ENCODE measurements at regions not wholly inside any gene's neighbourhood (a gene's known extent, or its start where the extent isn't known, plus 50 kb on each side); places are given as distances from the start of the nearest gene placed in this dataset.

- DNase-seq, result no peak
Observed at GRCh38 chr12:111173391-111173790, 195.5 kb downstream of the PHETA1 start.

DNA sequence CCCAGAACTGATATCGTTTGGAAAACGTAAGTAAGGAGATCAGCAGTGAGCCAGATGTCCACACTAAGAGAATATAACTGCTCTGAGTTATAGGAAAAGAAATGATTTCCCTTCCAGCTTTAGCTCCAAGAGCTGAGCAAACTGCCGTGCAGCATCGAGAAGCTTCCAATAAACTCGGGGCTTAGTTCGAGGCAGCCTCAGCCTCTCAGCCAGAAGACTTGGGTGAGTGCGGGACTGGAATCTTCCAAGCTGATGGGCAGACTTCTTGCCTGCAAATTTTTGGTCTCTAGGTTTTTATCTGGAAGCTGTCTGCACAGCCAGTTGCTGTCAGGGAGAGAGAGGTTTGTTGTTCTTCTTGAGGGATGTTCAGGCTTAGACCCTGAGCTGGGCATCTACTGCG, 196.1 kb downstream of the PHETA1 start:
- no peak for DNase-seq

DNA sequence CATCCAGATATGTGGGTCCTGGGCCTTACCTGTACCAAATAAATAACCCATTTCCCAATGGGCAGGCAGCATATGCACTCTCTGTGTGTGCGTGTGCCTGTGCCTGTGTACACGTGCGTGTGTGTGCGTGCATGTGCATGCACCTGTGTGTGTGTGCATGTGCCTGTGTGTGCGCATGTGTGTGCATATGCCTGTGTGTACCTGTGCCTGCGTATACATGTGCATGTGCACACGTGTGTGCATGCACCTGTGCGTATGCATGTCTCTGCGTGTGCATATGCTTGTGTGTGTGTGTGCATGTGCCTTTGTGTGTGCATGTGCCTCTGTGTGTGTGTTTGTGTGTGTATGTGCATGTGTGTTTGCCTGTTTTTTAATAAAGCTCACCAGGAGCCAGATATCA, 197.1 kb downstream of the PHETA1 start:
- no peak for DNase-seq

DNA sequence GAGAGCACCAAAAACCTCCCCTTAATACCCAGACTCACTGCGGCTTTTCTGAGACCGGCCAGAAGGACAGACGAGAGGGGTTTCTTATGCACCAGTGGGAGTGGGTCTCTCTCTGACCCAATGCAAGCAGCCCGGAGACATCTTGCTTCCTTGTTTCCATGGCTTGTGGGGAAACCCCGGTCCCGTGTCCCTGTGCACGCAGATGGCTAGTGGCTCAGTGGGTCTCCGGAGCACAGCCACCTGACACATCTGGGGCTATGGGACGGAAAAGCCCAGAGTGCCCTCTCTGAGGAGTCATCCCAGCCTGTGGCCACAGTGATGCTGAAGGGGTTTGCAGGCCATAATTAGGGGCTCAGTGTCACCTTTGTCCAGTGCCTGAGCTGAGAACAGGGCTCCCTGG, 197.6 kb downstream of the PHETA1 start:
- no peak for DNase-seq

DNA sequence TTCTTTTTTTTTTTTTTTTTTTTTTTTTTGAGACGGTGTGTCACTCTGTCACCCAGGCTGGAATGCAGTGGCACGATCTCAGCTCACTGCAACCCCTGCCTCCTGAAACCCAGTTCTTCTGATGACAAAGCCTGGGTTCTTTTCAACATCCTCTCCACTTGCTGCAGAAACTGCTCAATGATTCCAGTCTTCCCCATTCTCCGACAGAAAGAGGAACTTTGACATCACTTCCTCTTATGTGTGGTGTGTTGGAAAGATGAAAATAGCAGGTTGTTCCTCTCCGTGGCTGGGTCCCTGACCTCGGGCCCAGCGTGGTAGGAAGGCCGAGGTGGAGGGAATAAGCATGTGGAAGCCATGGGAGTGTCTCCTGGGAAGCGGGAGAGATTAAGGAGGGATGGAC, 198.4 kb downstream of the PHETA1 start:
- no peak for DNase-seq

- DNase-seq, result no peak
Observed at GRCh38 chr12:111169456-111169855, 199.4 kb downstream of the PHETA1 start.

DNA sequence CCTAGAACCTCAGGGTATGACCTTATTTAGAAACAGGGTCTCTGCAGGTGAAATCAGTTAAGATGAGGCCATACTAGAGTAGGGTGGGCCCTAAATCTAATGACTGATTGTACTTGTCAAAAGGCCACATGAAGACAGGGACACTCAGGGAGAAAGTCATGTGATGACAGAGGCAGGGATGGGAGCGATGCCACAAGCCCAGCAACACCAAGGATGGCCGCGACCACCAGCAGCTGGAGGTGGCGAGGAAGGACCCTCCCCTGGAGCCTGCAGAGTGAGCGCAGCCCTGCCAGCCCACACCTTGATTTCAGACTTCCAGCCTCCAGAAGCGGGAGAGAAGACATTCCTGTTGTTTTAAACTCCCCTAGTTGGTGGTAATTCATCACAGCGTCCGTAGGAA, 199.9 kb downstream of the PHETA1 start:
- DNase-seq, result no peak

DNA sequence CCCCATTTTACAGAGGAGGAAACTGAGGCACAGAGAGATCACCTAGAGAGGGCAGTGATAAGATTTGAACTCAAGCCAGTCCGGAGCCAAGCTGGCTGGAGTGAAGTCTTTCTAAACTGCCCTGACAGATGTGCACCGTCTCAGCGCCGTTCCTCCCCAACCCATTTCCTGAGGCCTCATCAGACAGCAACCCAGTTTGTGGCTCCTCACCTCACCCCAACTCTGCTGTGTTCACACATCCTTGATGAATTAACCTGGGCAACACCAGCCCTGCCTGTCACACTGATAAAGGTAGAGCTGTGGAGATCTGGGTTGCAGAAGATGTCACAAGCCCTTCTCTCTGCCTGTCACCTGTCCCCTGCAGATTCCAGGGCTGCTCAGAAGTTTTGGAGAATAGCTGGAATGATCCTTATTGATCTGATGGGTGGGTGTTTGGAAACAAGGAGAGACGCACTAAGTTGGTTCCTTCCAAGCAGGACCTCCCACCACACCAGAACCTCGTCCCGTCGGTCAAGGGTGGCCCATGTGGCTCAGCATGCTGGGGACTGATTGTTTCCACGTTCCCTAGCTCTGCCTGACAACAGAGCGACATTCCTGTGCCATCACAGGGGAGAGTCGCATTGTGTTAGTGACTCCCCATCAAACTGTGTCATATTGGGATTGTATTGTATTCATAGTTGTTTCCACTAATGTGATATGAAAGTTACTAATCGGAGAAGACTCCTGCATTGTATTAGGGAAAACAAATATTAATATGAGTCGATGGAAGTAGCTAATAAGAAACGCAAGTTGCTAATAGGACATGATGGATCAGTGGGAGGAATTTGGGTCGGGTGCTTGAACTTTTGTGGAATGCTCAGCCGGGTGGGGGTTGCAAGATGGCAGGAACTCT, 200.6 kb downstream of the PHETA1 start:
- DNase-seq, result no peak

- no peak for DNase-seq
Observed at GRCh38 chr12:111166779-111167540, 201.9 kb downstream of the PHETA1 start.

GRCh38 chr12:111164833-111165525, 203.9 kb downstream of the PHETA1 start:
- DNase-seq, result no peak

DNA sequence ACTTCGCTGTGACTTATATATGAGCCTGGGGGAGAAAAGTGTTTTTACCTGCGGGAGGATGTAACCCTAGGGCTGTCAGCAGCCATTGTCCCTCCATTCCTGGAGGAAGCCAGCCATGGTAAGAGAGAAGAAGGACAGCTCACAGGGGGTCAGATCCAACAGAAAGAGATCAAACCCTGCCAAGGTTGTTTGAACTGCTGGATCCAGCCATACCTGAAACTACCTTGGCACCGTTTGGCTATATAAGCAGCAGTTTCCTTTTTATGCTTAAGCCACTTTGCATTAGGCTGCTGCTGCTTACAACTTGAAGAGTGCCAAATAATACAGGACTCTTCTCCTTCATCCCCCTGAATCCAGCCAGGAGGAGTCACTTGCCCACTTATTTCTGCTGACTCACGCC, 205.5 kb downstream of the PHETA1 start:
- no peak for DNase-seq

DNA sequence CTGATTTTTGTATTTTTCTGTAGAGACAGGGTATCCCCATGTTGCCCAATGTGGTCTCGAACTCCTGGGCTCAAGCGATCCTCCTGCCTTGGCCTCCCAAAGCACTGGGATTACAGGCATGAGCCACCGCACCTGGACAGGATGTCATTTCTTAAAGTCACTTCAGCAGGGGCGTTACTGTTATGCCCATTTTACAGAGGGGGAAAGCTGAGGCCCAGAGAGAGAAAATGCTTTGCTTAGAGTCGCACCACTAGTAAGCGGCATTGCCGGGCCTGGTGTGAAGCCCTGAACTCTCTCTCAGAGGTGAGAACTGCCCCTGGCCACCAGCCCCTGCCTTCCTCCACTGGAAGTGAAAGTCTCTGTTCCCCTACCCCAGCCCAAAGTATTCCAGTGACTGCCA, 207.0 kb downstream of the PHETA1 start:
- DNase-seq, result no peak

DNA sequence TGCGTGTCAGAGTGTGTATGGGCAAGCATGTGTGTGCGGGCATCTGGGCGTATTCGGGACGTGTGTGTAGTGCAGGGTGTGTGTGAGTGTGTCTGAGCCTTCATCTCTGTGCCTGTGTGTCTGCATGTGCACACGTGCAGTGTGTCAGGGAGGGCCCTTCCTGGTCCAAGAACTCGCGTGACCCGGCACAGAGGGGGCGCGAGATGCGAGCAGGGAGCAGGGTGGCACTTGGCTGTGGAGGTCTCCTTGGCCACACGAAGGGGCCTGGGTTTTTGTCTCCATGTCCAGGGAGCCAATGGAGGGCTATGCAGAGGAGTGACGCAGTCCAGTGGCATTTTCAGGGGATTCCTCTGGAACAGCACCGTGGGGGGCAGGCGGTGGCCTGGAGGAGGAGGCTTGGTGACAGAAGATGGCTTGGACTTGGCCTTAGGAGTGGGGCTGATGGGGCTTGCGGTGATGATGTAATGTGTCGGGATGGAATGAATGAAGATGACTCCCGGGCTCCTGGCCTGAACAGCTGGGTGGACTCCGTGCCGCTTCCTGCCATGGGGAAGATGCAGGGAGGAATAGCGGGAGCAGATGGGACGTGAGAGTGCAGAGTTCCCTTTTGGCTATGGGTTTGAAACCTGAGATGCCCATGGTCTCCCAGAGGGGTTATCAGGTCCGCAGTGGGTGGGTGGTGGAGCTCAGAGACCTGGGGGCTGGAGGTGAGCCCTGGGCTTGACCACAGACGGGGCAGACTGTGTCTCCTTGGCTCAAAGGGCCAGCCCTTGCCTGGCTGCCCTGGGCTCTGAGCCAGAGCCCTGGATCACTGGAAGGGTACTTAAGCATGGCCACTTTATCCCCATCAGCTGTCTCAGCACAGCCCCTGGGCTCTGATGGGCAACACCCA, 208.3 kb downstream of the PHETA1 start:
- no peak for DNase-seq

- DNase-seq, result no peak
Observed at GRCh38 chr12:111158992-111159391, 209.9 kb downstream of the PHETA1 start.

GRCh38 chr12:111157486-111157885, 211.4 kb downstream of the PHETA1 start:
- no peak for DNase-seq

DNA sequence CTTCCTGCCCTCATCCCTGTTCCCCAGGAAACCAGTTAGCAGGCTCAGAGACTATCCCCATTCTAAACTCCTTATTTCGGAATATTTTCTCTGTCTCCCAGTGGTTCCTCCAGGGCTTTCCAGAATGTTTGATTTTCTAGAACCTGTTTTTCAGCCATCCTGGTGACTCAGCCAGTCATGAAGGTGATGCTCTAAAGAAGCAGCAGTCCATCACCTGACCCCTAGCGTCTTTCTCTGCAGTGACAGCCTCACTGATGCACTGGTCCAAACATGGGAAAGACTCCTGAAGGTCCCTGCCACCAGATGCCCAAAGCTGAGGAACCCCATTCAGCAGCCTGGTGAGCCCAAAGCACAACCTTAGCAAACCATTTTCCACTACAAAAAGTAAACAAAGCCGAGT, 212.6 kb downstream of the PHETA1 start:
- DNase-seq, result no peak

DNA sequence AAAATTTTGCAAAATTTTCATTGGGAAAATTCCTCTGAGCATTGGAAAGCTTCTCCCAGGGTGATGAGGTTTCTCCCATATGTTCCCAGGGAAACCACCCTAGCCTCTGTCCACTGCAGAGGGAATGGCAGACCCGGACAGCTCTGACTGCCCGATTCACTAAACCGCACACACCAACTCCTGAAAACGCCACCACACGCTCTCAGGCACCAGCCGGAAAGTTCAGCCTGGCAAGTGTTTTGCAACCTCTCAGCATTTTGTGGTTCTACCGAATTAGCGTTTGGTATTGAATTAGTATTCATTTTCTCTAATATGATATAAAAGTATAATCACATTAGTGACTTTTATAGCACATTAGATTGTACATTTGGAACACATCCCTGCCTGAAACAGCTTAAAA, 213.4 kb downstream of the PHETA1 start:
- no peak for DNase-seq

- no peak for DNase-seq
Observed at GRCh38 chr12:111155020-111155419, 213.9 kb downstream of the PHETA1 start.

- DNase-seq, result no peak
Observed at GRCh38 chr12:111154147-111154834, 214.6 kb downstream of the PHETA1 start.

GRCh38 chr12:111152561-111152960, 216.3 kb downstream of the PHETA1 start:
- no peak for DNase-seq

DNA sequence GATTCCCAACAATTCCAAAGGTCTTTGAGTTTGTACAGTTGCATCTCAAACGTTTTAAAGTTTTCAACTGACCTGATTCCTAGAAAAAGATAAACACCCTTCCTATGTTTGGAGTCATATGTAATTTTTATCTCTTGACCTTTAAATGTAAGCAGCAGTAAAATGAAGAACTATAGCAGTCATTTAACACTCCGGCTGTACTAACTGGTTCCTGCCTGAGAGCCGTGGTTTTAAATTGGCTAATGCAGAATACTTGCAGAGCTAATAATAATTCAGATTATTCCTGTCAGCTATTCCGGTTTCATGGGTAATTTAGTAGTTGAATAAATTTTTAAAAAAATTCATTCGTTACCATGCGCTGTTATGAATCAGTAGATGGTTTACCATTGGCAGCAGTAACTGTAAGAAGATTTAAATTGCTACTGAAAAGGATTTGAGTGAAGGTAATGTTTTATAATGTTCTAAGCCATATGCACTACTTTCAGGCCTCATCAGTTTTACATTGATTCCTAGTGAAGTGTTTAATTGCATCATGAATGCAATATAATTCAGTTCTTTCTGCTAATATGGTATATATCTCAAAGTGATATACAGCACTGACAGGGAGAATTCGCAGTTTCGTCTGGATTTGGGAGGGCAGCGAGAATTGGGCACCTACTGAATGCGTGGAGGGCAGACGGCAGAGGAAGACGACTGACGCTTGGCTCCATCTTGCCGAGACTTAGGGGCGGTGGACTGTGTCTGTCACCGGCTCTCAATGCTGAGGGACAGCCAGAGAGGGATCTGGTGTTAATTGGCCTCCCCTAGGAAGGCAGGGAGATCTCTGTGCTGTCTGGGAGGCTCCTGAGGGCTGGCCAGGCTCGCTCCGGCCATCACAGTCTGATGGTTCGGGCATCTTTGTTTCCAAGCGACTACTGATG, 217.7 kb downstream of the PHETA1 start:
- no peak for DNase-seq

All from NCI-H2029 treated with DMSO at 0.1 percent for 48 hours (cell line).